ENCODE measurements at regions not wholly inside any gene's neighbourhood (a gene's known extent, or its start where the extent isn't known, plus 50 kb on each side); places are given as distances from the start of the nearest gene placed in this dataset.

DNA sequence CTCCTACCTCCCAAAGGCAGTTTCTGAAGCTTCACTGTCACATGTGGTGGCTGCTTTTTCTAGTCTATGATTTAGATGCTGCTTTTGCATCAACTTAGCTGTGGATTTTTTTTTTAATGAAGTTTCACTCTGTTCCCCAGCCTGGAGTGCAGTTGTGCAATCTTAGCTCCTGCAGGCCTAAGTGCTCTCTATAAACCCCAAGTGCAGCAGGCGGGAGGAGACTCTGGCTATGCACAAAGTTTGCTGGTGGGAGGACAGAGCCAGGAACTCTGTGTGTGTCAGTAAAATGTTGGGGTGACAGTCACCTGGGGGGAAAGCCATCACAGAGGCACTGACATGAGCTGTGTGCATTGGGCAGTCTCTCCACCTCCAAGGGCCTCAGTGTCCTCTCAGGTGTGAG lies 138.8 kb upstream of the FAM20C start:
- Histone ChIP-seq H3K27me3 (ENCODE audit: low read length) (no peaks in the 10 kb centered on the region), H4K20me1 (ENCODE audit: low read length) (no peaks in the 10 kb centered on the region), H3F3A (ENCODE audit: low read length, unreplicated experiment) (no peaks in the 10 kb centered on the region), H3K36me3 (ENCODE audit: low read depth, low read length) (no peaks in the 10 kb centered on the region), H3K4me2 (ENCODE audit: low read length) (no peak overlapping the region), H3K4me1 (ENCODE audit: insufficient read depth, low read length) (no peaks in the 10 kb centered on the region), H3K9me3 (ENCODE audit: low read length) (no peaks in the 10 kb centered on the region), H3K9me2 (replicated peaks; ENCODE audit: low read length) (no peaks in the 10 kb centered on the region), H3K79me2 (ENCODE audit: low read length) (no peaks in the 10 kb centered on the region), H2AFZ (ENCODE audit: low read length) (no peak overlapping the region), H3K4me3 (ENCODE audit: low read length) (no peak overlapping the region), H3K9ac (ENCODE audit: low read length) (no peak overlapping the region), H3K27ac (ENCODE audit: low read length) (no peak overlapping the region)
- no TSS peak for BruUV-seq (replicated peaks)
- DNase-seq (no peak), ATAC-seq (no peak)
- ChIA-PET CTCF (no interaction called here), POLR2A (ENCODE audit: unreplicated experiment) (no interaction called here)
- TF ChIP-seq EZH2 (IDR thresholded peaks at IDR 0.05; ENCODE audit: low read length, unreplicated experiment) = no peak
- TF ChIP-seq EZH2phosphoT487 (IDR thresholded peaks at IDR 0.05; ENCODE audit: borderline replicate concordance, low read length) = no peak
- TF ChIP-seq, protein P1, sequence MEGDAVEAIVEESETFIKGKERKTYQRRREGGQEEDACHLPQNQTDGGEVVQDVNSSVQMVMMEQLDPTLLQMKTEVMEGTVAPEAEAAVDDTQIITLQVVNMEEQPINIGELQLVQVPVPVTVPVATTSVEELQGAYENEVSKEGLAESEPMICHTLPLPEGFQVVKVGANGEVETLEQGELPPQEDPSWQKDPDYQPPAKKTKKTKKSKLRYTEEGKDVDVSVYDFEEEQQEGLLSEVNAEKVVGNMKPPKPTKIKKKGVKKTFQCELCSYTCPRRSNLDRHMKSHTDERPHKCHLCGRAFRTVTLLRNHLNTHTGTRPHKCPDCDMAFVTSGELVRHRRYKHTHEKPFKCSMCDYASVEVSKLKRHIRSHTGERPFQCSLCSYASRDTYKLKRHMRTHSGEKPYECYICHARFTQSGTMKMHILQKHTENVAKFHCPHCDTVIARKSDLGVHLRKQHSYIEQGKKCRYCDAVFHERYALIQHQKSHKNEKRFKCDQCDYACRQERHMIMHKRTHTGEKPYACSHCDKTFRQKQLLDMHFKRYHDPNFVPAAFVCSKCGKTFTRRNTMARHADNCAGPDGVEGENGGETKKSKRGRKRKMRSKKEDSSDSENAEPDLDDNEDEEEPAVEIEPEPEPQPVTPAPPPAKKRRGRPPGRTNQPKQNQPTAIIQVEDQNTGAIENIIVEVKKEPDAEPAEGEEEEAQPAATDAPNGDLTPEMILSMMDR (conservative IDR thresholded peaks at IDR 0.05; ENCODE audit: low read depth, low read length) = no peak
- intact Hi-C loops (cut with micrococcal nuclease) = no loop called here

DNA sequence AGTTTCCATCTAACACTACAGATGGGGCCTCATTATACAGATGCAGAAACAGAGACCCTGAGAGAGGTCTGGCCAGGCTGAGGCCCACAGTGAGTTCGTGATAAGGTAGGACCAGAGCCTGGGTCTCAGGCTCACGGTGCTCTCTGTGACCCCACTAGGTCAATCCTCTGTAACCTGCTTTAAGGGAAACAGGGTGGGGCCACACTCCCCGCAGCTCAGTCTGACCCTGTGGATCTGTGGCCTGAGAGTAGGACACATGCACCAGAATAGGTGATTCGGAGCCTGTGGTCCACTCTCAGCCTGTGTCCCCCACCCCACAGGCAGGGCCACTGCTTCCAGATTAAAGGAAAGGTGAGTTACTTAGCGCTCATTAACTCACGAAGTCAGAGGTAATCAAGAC lies 137.8 kb upstream of the FAM20C start:
- DNase-seq (no peak), ATAC-seq (no peak)
- Histone ChIP-seq H3K9me2 (replicated peaks; ENCODE audit: low read length) (no peaks in the 10 kb centered on the region), H2AFZ (ENCODE audit: low read length) (no peak overlapping the region), H3K4me1 (ENCODE audit: insufficient read depth, low read length) (no peaks in the 10 kb centered on the region), H3K4me3 (ENCODE audit: low read length) (no peak overlapping the region), H3K4me2 (ENCODE audit: low read length) (no peak overlapping the region), H3F3A (ENCODE audit: low read length, unreplicated experiment) (no peaks in the 10 kb centered on the region), H3K79me2 (ENCODE audit: low read length) (no peaks in the 10 kb centered on the region), H3K36me3 (ENCODE audit: low read depth, low read length) (no peaks in the 10 kb centered on the region), H4K20me1 (ENCODE audit: low read length) (no peaks in the 10 kb centered on the region), H3K27ac (ENCODE audit: low read length) (no peak overlapping the region), H3K9me3 (ENCODE audit: low read length) (no peaks in the 10 kb centered on the region), H3K27me3 (ENCODE audit: low read length) (no peaks in the 10 kb centered on the region), H3K9ac (ENCODE audit: low read length) (no peak overlapping the region)
- ChIA-PET POLR2A (ENCODE audit: unreplicated experiment) (no interaction called here), CTCF (no interaction called here)
- TF ChIP-seq EZH2phosphoT487 (IDR thresholded peaks at IDR 0.05; ENCODE audit: borderline replicate concordance, low read length) = no peak
- TF ChIP-seq, protein P1 (conservative IDR thresholded peaks at IDR 0.05; ENCODE audit: low read depth, low read length) = no peak
- TF ChIP-seq EZH2 (IDR thresholded peaks at IDR 0.05; ENCODE audit: low read length, unreplicated experiment) = no peak
- no TSS peak for BruUV-seq (replicated peaks)
- intact Hi-C loops (cut with micrococcal nuclease) = no loop called here

DNA sequence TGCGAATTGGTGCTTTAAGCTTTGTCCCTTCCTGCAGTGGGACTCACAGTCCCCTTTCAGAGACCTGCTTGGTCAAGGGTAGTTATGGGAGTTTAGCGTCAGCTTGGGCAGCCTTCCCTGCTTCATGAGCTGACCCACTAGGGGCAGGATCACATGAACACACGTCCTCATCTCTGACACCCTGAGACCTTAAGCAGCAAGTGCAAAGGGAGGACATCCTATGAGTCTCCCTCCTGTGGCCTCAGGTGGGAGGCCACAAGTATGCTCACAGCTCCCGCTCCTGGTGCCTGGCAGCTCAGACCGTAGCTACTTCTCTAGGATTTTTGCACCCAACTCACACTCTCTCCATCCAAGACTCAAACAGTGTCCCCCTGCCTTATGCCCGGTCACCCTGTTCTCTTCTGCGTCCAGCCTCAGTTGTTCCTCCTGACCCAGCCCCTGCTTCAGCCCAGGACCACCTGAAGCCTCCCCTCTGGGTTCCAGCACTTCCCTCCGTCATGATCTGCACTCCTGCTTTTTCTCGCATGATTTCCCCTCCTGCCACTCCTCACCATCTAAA lies 136.6 kb upstream of the FAM20C start:
- H3K27ac ChIP-seq (ENCODE audit: low read length) = no peak overlapping the region
- H3K36me3 ChIP-seq (ENCODE audit: low read depth, low read length) = no peaks in the 10 kb centered on the region
- H3K79me2 ChIP-seq (ENCODE audit: low read length) = no peaks in the 10 kb centered on the region
- CTCF ChIA-PET = no interaction called here
- no TSS peak for BruUV-seq (replicated peaks)
- no peaks in the 10 kb centered on the region for H3K4me1 ChIP-seq (ENCODE audit: insufficient read depth, low read length)
- intact Hi-C loops (cut with micrococcal nuclease) = no loop called here
- no peak overlapping the region for H3K4me2 ChIP-seq (ENCODE audit: low read length)
- no peak overlapping the region for H3K9ac ChIP-seq (ENCODE audit: low read length)
- H3K9me2 ChIP-seq (replicated peaks; ENCODE audit: low read length) = no peaks in the 10 kb centered on the region
- TF ChIP-seq, protein P1 (conservative IDR thresholded peaks at IDR 0.05; ENCODE audit: low read depth, low read length) = no peak; the same call in 1 of the 2 replicates
- no peak for TF ChIP-seq EZH2phosphoT487 (IDR thresholded peaks at IDR 0.05; ENCODE audit: borderline replicate concordance, low read length)
- TF ChIP-seq EZH2 (IDR thresholded peaks at IDR 0.05; ENCODE audit: low read length, unreplicated experiment) = no peak
- no peak overlapping the region for H3K4me3 ChIP-seq (ENCODE audit: low read length)
- no peak; the same call in 1 of the 2 replicates for ATAC-seq
- no peaks in the 10 kb centered on the region for H3K27me3 ChIP-seq (ENCODE audit: low read length)
- H2AFZ ChIP-seq (ENCODE audit: low read length) = no peak overlapping the region
- H4K20me1 ChIP-seq (ENCODE audit: low read length) = no peaks in the 10 kb centered on the region
- no peaks in the 10 kb centered on the region for H3K9me3 ChIP-seq (ENCODE audit: low read length)
- DNase-seq = no peak
- no peaks in the 10 kb centered on the region for H3F3A ChIP-seq (ENCODE audit: low read length, unreplicated experiment)
- POLR2A ChIA-PET (ENCODE audit: unreplicated experiment) = no interaction called here
